GM21447 (cell line): ENCODE measurements at regions not wholly inside any gene's neighbourhood (a gene's known extent, or its start where the extent isn't known, plus 50 kb on each side); places are given as distances from the start of the nearest gene placed in this dataset.

Experiments used
- ATAC-seq: cut with Tn5 transposase; IDR thresholded peaks from one replicate; pipeline ENCODE4 v1.9.1; 2021; ENCODE audit not compliant: unreplicated experiment

GRCh38 chr2:155215037-155215707 lies 516.7 kb downstream of the KCNJ3 start:
- ATAC-seq: no peak

DNA sequence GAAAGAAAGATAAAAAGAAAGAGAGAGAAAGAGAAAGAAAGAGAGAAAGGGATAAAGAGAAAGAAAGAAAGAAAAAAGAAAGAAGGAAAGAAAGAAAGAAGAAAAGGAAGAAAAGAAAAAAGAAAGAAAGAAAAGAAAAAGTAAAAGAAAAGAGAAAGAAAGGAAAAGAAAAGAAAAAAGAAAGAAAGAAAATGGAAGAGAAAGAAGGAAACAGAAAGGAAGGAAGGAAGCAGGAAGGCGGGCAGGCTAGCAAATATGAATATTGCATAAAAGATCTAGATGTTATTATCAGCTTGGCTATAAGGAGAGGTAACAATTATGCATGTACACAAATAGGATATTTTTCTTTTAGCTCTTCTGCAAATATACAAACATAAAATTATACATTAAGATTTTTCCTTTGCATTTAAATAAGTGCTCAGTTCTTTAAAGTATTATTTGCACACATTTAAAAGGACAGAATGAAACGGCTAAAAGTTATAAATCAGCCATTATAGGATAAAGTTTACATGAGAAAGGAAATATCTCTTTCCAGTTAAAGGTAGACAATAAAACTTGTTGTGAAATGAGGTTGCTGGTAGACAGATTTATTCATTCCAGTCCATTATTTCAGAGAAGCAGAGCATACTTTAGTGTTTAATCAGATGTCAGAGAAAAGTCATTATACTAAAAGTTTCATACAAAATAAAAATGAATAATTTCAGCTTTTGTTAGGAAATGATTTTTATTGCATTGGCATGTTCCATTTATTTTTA lies 511.4 kb downstream of the KCNJ3 start:
- no peak for ATAC-seq

DNA sequence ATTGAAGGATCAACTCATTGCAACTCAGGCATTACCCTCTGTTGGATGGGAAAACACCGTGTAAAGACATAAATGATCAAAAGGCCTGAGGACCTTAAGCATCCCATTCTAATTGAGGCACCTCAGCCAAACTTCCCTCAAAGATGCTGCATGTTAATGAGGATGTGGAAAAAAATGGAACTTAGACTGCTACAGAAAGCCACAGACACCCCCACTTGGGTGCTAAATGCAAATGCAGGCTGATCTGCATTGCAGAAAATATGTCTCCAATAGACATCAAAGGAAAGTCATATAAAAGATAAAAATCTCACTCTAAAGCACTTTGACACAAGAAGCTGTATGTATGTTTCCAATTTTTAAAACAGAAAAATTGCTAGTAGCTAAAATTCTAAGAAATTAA lies 504.7 kb downstream of the KCNJ3 start:
- no peak for ATAC-seq

GRCh38 chr2:155200753-155201152 lies 502.3 kb downstream of the KCNJ3 start:
- ATAC-seq: no peak

- ATAC-seq: no peak
Observed at GRCh38 chr2:155190342-155190741, 491.8 kb downstream of the KCNJ3 start.

DNA sequence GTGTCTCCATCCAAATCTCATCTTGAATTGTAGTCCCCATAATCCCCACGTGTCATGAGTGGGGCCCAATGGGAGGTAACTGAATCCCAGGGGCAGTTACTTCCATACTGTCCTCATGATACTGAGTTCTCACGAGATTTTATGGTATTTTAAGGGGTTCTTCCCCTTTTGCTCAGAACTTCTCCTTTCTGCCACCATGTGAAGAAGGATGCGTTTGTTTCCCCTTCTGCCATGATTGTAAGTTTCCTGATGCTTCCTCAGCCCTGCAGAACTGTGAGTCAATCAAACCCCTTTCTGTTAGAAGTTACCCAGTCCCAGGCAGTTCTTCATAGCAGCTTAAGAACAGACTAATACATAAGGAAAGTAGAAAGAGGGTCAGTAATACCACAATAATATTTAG lies 480.4 kb downstream of the KCNJ3 start:
- no peak for ATAC-seq

DNA sequence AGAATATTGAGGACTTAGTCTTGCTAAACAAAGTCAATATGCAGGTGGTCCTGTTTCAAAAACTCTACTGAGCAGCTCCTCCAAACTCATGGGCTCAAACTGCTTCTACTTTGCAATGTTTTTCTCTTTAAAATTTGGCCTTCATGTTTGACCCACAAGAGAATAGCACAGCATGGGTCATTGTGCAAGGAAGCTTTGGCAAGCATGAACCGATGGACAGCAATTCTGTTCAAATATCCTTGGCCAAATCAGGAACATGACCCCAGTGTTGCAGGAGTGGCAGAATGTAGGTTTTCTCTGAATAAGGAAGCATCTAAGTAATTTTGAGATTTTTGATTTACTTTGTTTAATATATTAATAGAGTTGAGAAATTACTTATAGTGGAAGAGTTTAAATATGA lies 477.9 kb downstream of the KCNJ3 start:
- ATAC-seq: no peak

- no peak for ATAC-seq
Observed at GRCh38 chr2:155169317-155169716, 470.8 kb downstream of the KCNJ3 start.

DNA sequence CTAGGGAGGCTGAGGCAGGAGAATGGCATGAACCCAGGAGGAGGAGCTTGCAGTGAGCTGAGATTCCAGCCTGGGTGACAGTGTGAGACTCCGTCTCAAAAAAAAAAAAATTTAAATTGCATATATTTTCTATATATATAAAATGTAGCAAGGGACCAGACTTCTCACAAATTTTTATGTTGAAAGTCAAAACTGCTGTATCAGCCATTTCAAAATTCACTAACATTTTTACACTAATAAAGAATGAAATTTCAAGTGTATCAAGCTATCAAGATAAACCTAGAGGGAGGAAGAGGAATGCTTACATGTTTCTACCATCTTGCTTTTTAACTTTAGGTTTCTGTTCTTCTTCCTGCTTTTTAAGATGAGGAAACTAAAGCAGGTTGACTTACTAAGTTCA lies 464.0 kb downstream of the KCNJ3 start:
- ATAC-seq: no peak

- ATAC-seq: no peak
Observed at GRCh38 chr2:155161314-155161713, 462.8 kb downstream of the KCNJ3 start.

- ATAC-seq: no peak
Observed at GRCh38 chr2:155157711-155158110, 459.2 kb downstream of the KCNJ3 start.

DNA sequence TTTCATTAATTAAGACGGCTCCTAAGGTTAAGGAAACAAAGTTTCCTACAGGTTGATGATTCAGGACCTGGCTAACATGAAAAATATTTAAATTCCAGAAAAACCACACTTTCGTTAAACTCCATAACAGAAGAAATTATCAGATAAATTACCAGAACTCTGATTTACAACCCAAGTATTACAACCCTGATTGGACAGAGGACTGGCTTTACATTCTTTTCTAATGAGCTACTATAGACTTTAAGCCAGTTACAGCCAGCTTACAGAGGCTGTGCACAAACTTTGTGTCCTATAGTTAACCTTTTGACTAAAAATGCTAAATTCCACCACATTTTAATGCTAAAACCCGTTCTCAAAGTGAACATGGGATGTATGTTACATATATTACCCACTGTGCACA lies 458.6 kb downstream of the KCNJ3 start:
- no peak for ATAC-seq

- ATAC-seq: no peak
Observed at GRCh38 chr2:155151945-155152344, 453.4 kb downstream of the KCNJ3 start.

GRCh38 chr2:155151472-155151871 lies 453.0 kb downstream of the KCNJ3 start:
- ATAC-seq: no peak

- ATAC-seq: peak; percentile 96
Observed at GRCh38 chr2:155145758-155146229, 447.3 kb downstream of the KCNJ3 start.

- no peak for ATAC-seq
Observed at GRCh38 chr2:155141418-155141817, 442.9 kb downstream of the KCNJ3 start.

DNA sequence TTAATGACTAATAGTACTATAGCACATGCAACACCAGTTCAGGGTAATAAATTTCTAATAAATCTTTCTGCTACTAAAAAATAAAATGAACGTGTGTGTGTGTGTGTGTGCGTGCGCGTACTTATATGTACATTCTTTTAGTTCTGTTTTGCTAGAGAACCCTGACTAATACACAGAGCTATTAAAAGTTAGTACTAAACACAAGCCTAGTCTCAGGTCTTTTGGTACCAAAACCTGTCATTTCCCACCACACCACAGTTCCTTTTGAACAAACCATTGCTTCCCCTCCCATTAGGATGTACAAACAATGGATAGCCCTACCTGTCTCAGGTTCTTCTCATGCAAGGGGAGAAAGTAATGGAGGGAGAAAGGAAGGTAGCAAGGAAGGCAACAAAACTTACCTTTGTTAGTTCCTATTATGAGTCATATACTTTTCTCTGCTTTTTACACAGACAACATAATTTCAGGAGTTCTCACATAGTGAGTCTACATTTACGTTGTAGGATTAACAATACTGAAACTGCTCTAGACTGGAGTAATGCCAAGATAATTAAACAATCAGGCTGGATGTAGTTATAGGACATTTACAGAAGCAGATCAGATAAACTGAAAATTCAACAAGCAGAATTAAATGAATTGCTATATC lies 427.2 kb downstream of the KCNJ3 start:
- ATAC-seq: no peak

GRCh38 chr2:155115846-155116245 lies 417.4 kb downstream of the KCNJ3 start:
- ATAC-seq: no peak

DNA sequence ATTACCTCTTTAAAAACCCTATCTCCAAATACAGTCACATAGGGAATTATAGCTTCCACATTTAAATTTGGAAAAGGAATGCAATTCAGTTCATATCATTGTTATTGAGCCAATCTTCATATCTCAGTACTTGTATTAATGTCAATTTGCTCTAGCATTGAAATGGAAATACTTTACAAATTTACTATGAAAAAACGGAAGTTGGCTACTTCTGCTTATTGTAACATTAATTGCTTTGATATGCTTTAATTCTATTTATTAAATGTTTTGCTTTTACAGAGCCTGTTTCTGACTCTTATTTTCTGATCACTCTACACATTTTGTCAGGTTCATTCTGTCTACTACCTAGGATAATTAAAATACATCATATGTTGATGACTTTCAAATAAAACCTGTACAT lies 412.6 kb downstream of the KCNJ3 start:
- ATAC-seq: no peak

- no peak for ATAC-seq
Observed at GRCh38 chr2:155109527-155109926, 411.0 kb downstream of the KCNJ3 start.

GRCh38 chr2:155100261-155100660 lies 401.8 kb downstream of the KCNJ3 start:
- no peak for ATAC-seq

- ATAC-seq: no peak
Observed at GRCh38 chr2:155099784-155100183, 401.3 kb downstream of the KCNJ3 start.
